ENCODE measurements at regions not wholly inside any gene's neighbourhood (a gene's known extent, or its start where the extent isn't known, plus 50 kb on each side); places are given as distances from the start of the nearest gene placed in this dataset.

GRCh38 chr9:71308454-71308853 is 187.0 kb upstream of the TRPM3 start:
- WGBS (ENCODE audit: missing lambda C conversion rate) = 5% methylated on average over 1 of the region's 1 CpG
- ATAC-seq = no peak
- no peaks in the 10 kb centered on the region for H3K9me3 ChIP-seq
- FAIRE-seq = no peak
- no peaks in the 10 kb centered on the region for H3K4me1 ChIP-seq
- POLR2A ChIA-PET = no interaction called here
- CTCF ChIA-PET = no interaction called here
- no peak for DNase-seq (ENCODE audit: low read depth in 1 of 2, low spot score in 1 of 2)
- no peak overlapping the region for H3K4me2 ChIP-seq
- no peak overlapping the region for H3K4me3 ChIP-seq
- H3K27ac ChIP-seq = no peak overlapping the region
- TF ChIP-seq FOSB (CRISPR knock-in tag; IDR thresholded peaks at IDR 0.05) = no peak
- TF ChIP-seq FOSL2 (IDR thresholded peaks at IDR 0.05) = no peak
- TF ChIP-seq FOSL2 (CRISPR knock-in tag; IDR thresholded peaks at IDR 0.05) = no peak
- TF ChIP-seq TFCP2L1 (CRISPR knock-in tag; IDR thresholded peaks at IDR 0.05) = no peak
- no peak for TF ChIP-seq ZFP36 (IDR thresholded peaks at IDR 0.05; ENCODE audit: borderline replicate concordance, partially characterized antibody)
- TF ChIP-seq MAZ (IDR thresholded peaks at IDR 0.05; ENCODE audit: borderline replicate concordance, low read depth, low read length) = no peak
- TF ChIP-seq NFE2L2 (conservative IDR thresholded peaks at IDR 0.05; ENCODE audit: low read length) = no peak
- TF ChIP-seq CHD2 (IDR thresholded peaks at IDR 0.05; ENCODE audit: low read length, partially characterized antibody) = no peak
- TF ChIP-seq PBX3 (IDR thresholded peaks at IDR 0.05) = no peak
- TF ChIP-seq MAFK (IDR thresholded peaks at IDR 0.05; ENCODE audit: partially characterized antibody) = no peak
- TF ChIP-seq HEYL (CRISPR knock-in tag; IDR thresholded peaks at IDR 0.05) = no peak
- TF ChIP-seq CTCF (IDR thresholded peaks at IDR 0.05) = no peak
- TF ChIP-seq HOXB5 (CRISPR knock-in tag; IDR thresholded peaks at IDR 0.05) = no peak
- no peak for TF ChIP-seq RAD21 (conservative IDR thresholded peaks at IDR 0.05 in 1 of 2, IDR thresholded peaks at IDR 0.05 in 1 of 2)
- no peak for TF ChIP-seq JUNB (IDR thresholded peaks at IDR 0.05)
- TF ChIP-seq HES2 (IDR thresholded peaks at IDR 0.05) = no peak
- no peak for TF ChIP-seq BHLHE40 (IDR thresholded peaks at IDR 0.05; ENCODE audit: low read depth, low read length)
- no peak for TF ChIP-seq POLR2A (IDR thresholded peaks at IDR 0.05; ENCODE audit: low read length)

GRCh38 chr9:71306134-71306533 is 184.7 kb upstream of the TRPM3 start:
- TF ChIP-seq NPAS2 (CRISPR knock-in tag; IDR thresholded peaks at IDR 0.05; ENCODE audit: borderline replicate concordance) (no peak), SREBF2 (IDR thresholded peaks at IDR 0.05) (no peak), HES2 (IDR thresholded peaks at IDR 0.05) (no peak), CBX8 (IDR thresholded peaks at IDR 0.05) (no peak), MAFK (IDR thresholded peaks at IDR 0.05; ENCODE audit: partially characterized antibody) (no peak), GATA3 (IDR thresholded peaks at IDR 0.05; ENCODE audit: borderline replicate concordance) (no peak)
- FAIRE-seq = peak; percentile 54
- Histone ChIP-seq H3K27ac (no peak overlapping the region), H3K4me3 (no peak overlapping the region), H3K9me3 (no peaks in the 10 kb centered on the region), H3K4me2 (no peak overlapping the region), H3K4me1 (no peaks in the 10 kb centered on the region)
- ChIA-PET CTCF (no interaction called here), POLR2A (no interaction called here)
- 25% methylated on average over 3 of the region's 3 CpGs for WGBS (ENCODE audit: missing lambda C conversion rate)
- ATAC-seq = no peak
- no peak for DNase-seq (ENCODE audit: low read depth in 1 of 2, low spot score in 1 of 2)

- no peak overlapping the region for H3K4me3 ChIP-seq
- no peak overlapping the region for H3K27ac ChIP-seq
- WGBS (ENCODE audit: missing lambda C conversion rate) = 79% methylated on average over 1 of the region's 1 CpG
- DNase-seq (ENCODE audit: low read depth in 1 of 2, low spot score in 1 of 2) (no peak), FAIRE-seq (no peak), ATAC-seq (no peak)
- POLR2A ChIA-PET = no interaction called here
- H3K4me2 ChIP-seq = no peak overlapping the region
- no peaks in the 10 kb centered on the region for H3K4me1 ChIP-seq
- TF ChIP-seq CBX2 (IDR thresholded peaks at IDR 0.05; ENCODE audit: borderline replicate concordance, low read depth) (no peak), FOSL2 (IDR thresholded peaks at IDR 0.05) (no peak), FOSL2 (CRISPR knock-in tag; IDR thresholded peaks at IDR 0.05) (no peak), MYC (IDR thresholded peaks at IDR 0.05; ENCODE audit: borderline replicate concordance, low read length) (no peak), CBX8 (IDR thresholded peaks at IDR 0.05) (no peak), USF2 (IDR thresholded peaks at IDR 0.05) (no peak), HOXB13 (CRISPR knock-in tag; IDR thresholded peaks at IDR 0.05; ENCODE audit: low read depth) (no peak)
- H3K9me3 ChIP-seq = no peaks in the 10 kb centered on the region
- CTCF ChIA-PET = interaction anchor here (0.7 to 1.0 kb wide), 2 partner anchors 12 to 17 kb away, joined by 4 to 7 read pairs; no protein-coding TSS in a partner anchor
These were observed 181.9 kb upstream of the TRPM3 start for GRCh38 chr9:71303351-71303750.

Measured in A549 (cell line).